Activated CD4-positive, alpha-beta memory T cell treated with anti-CD3 and anti-CD28 coated beads, Interleukin-2, amount 10 ng/mL, durations not matched to agents 7 days and 5 days (primary cell): ENCODE measurements at regions not wholly inside any gene's neighbourhood (a gene's known extent, or its start where the extent isn't known, plus 50 kb on each side); places are given as distances from the start of the nearest gene placed in this dataset.

Experiments
- CTCF ChIA-PET: fragments of 350-600 bp; sonication (Branson Sonifier 250); formaldehyde crosslinking; loops from one replicate; lab custom pipeline; 2021; ENCODE audit warnings: antibody characterized with exemption, inconsistent platforms; lab: Charles Lee
- POLR2A ChIA-PET: fragments of 350-600 bp; sonication (Branson Sonifier 250); formaldehyde crosslinking; loops from one replicate; lab custom pipeline; 2021; ENCODE audit warnings: antibody characterized with exemption; lab: Charles Lee
- DNase-seq: peaks from one replicate; pipeline ENCODE4 v3.0.0-alpha.2; 2020
- H3K27ac Mint-ChIP-seq: one replicate; pipeline ENCODE4 v1.8.0; 2021; ENCODE audit warnings: mild to moderate bottlenecking, mixed read lengths
- H3K27me3 Mint-ChIP-seq: one replicate; pipeline ENCODE4 v1.8.0; 2021; ENCODE audit warnings: mixed read lengths
- H3K36me3 Mint-ChIP-seq: one replicate; pipeline ENCODE4 v1.8.0; 2021; ENCODE audit warnings: low read depth, mixed read lengths
- H3K4me1 Mint-ChIP-seq: one replicate; pipeline ENCODE4 v1.8.0; 2021; ENCODE audit warnings: mixed read lengths
- H3K4me3 Mint-ChIP-seq: one replicate; pipeline ENCODE4 v1.8.0; 2021; ENCODE audit warnings: mild to moderate bottlenecking, mixed read lengths
- H3K9me3 Mint-ChIP-seq: one replicate; pipeline ENCODE4 v1.8.0; 2021; ENCODE audit warnings: mixed read lengths

DNA sequence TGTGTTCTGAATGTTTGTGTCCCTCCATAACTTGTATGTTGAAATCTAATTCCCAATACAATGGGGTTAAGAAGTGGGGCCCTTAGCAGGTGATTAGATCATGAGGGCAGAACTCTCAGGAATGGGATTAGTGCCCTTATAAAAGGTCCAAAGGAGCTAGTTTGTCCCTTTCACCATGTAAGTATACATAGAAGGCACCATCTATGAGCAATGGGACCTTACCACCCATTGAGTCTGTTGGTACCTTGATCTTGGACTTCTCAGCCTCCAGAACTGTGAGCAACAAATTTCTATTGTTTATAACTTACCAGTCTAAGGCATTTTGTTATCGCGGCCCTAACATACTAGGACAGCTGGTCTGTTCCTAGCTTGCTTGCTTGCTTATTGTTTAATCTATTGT is 106.3 kb downstream of the MYCN start:
- no peak overlapping the region for H3K27ac Mint-ChIP-seq
- H3K36me3 Mint-ChIP-seq = no peaks in the 10 kb centered on the region
- no peaks in the 10 kb centered on the region for H3K4me1 Mint-ChIP-seq
- no peak for DNase-seq
- no peaks in the 10 kb centered on the region for H3K9me3 Mint-ChIP-seq
- H3K4me3 Mint-ChIP-seq = no peak overlapping the region
- H3K27me3 Mint-ChIP-seq = no peaks in the 10 kb centered on the region
- ChIA-PET POLR2A (no interaction called here), CTCF (no interaction called here)

DNA sequence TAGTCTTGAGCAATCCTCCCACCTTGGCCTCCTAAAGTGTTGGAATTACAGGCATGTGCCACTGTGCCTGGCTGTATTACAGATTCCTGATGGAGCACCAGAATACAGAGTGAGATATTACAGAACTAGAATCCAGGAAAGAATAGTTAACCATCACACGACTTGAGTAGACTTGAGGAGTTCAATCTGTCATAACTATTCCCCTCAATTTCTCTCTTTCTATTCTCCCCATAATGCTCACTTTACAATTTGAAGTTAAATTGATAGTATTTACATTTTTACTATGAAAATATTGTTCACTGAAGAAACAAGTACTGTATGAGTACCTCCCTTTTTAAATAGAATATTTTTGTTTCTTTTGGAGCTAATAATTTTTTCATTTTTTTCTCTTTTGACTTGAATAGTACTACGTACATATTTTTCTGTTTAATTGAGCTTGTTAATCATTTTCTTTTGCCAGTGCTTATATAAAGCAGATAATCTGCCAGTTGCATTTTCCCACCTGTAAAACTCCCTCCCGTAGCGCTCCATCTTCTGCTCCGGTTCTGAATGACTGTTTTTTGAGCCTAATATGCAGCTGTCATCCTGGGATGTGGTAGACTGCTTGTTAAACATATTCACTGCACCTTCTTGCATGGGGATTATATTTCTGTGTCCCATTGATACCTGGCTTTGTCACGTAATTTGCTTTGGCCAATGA is 105.5 kb downstream of the MYCN start:
- Mint-ChIP-seq H3K27ac (no peak overlapping the region), H3K4me3 (no peak overlapping the region), H3K27me3 (no peaks in the 10 kb centered on the region), H3K4me1 (no peaks in the 10 kb centered on the region), H3K36me3 (no peaks in the 10 kb centered on the region), H3K9me3 (no peaks in the 10 kb centered on the region)
- CTCF ChIA-PET = no interaction called here
- POLR2A ChIA-PET = no interaction called here
- DNase-seq = no peak

GRCh38 chr2:16044946-16045456 is 104.7 kb downstream of the MYCN start:
- no peak for DNase-seq
- ChIA-PET CTCF (no interaction called here), POLR2A (no interaction called here)
- Mint-ChIP-seq H3K9me3 (no peaks in the 10 kb centered on the region), H3K27ac (no peak overlapping the region), H3K4me1 (no peaks in the 10 kb centered on the region), H3K4me3 (no peak overlapping the region), H3K27me3 (no peaks in the 10 kb centered on the region), H3K36me3 (no peaks in the 10 kb centered on the region)

GRCh38 chr2:16043627-16044026 is 103.3 kb downstream of the MYCN start:
- no peak overlapping the region for H3K4me3 Mint-ChIP-seq
- no peak overlapping the region for H3K27ac Mint-ChIP-seq
- ChIA-PET CTCF (no interaction called here), POLR2A (no interaction called here)
- no peaks in the 10 kb centered on the region for H3K36me3 Mint-ChIP-seq
- no peaks in the 10 kb centered on the region for H3K4me1 Mint-ChIP-seq
- no peaks in the 10 kb centered on the region for H3K27me3 Mint-ChIP-seq
- DNase-seq = no peak
- H3K9me3 Mint-ChIP-seq = no peaks in the 10 kb centered on the region

GRCh38 chr2:16043192-16043591 is 102.8 kb downstream of the MYCN start:
- no peaks in the 10 kb centered on the region for H3K9me3 Mint-ChIP-seq
- H3K4me3 Mint-ChIP-seq = no peak overlapping the region
- no peak overlapping the region for H3K27ac Mint-ChIP-seq
- ChIA-PET POLR2A (no interaction called here), CTCF (no interaction called here)
- no peaks in the 10 kb centered on the region for H3K4me1 Mint-ChIP-seq
- no peaks in the 10 kb centered on the region for H3K36me3 Mint-ChIP-seq
- no peaks in the 10 kb centered on the region for H3K27me3 Mint-ChIP-seq
- no peak for DNase-seq

- Mint-ChIP-seq H3K4me1 (no peaks in the 10 kb centered on the region), H3K36me3 (no peaks in the 10 kb centered on the region), H3K27ac (no peak overlapping the region), H3K4me3 (no peak overlapping the region), H3K27me3 (no peaks in the 10 kb centered on the region), H3K9me3 (no peaks in the 10 kb centered on the region)
- ChIA-PET POLR2A (no interaction called here), CTCF (no interaction called here)
- DNase-seq = no peak
Measured at GRCh38 chr2:16042201-16042700, 101.9 kb downstream of the MYCN start.

GRCh38 chr2:16040271-16041010 is 100.1 kb downstream of the MYCN start:
- DNase-seq = no peak
- H3K4me1 Mint-ChIP-seq = no peaks in the 10 kb centered on the region
- no peaks in the 10 kb centered on the region for H3K36me3 Mint-ChIP-seq
- ChIA-PET CTCF (no interaction called here), POLR2A (no interaction called here)
- H3K27me3 Mint-ChIP-seq = no peaks in the 10 kb centered on the region
- H3K27ac Mint-ChIP-seq = no peak overlapping the region
- H3K9me3 Mint-ChIP-seq = no peaks in the 10 kb centered on the region
- H3K4me3 Mint-ChIP-seq = no peak overlapping the region

- Mint-ChIP-seq H3K27me3 (no peaks in the 10 kb centered on the region), H3K4me1 (no peaks in the 10 kb centered on the region), H3K9me3 (no peaks in the 10 kb centered on the region), H3K27ac (no peak overlapping the region), H3K36me3 (no peaks in the 10 kb centered on the region), H3K4me3 (no peak overlapping the region)
- ChIA-PET POLR2A (no interaction called here), CTCF (no interaction called here)
- DNase-seq = no peak
Measured at GRCh38 chr2:16039823-16040222, 99.5 kb downstream of the MYCN start.

- Mint-ChIP-seq H3K27ac (no peak overlapping the region), H3K27me3 (no peaks in the 10 kb centered on the region), H3K36me3 (no peaks in the 10 kb centered on the region), H3K9me3 (no peaks in the 10 kb centered on the region), H3K4me3 (no peak overlapping the region), H3K4me1 (no peaks in the 10 kb centered on the region)
- ChIA-PET CTCF (no interaction called here), POLR2A (no interaction called here)
- DNase-seq = no peak
Measured at GRCh38 chr2:16039055-16039454, 98.7 kb downstream of the MYCN start.

DNA sequence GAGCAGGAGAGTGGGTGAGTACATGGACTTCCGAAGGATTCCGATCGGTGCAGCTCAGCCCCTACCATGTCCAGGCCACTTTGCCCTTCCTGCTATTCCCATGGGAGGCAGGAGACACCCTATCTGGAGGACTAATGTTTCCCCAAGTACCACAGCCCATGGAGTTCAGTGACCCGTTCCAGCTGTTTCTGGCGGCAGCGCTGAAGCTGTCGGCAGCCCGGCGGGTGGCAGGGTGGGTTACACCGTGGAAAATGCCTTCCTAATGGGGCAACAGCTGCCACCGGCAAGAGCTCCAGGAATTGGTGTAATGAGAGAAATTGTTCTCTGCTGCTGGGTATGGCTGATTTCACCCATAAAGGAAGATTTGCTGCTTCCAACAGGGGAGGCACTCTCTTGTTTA is 98.3 kb downstream of the MYCN start:
- DNase-seq = no peak
- no peaks in the 10 kb centered on the region for H3K27me3 Mint-ChIP-seq
- H3K27ac Mint-ChIP-seq = no peak overlapping the region
- ChIA-PET CTCF (no interaction called here), POLR2A (no interaction called here)
- H3K4me3 Mint-ChIP-seq = no peak overlapping the region
- no peaks in the 10 kb centered on the region for H3K36me3 Mint-ChIP-seq
- no peaks in the 10 kb centered on the region for H3K4me1 Mint-ChIP-seq
- H3K9me3 Mint-ChIP-seq = no peaks in the 10 kb centered on the region

GRCh38 chr2:16037808-16038457 is 97.6 kb downstream of the MYCN start:
- no peak overlapping the region for H3K27ac Mint-ChIP-seq
- no peaks in the 10 kb centered on the region for H3K27me3 Mint-ChIP-seq
- CTCF ChIA-PET = no interaction called here
- no peaks in the 10 kb centered on the region for H3K36me3 Mint-ChIP-seq
- no peak overlapping the region for H3K4me3 Mint-ChIP-seq
- DNase-seq = no peak
- POLR2A ChIA-PET = no interaction called here
- no peaks in the 10 kb centered on the region for H3K9me3 Mint-ChIP-seq
- no peaks in the 10 kb centered on the region for H3K4me1 Mint-ChIP-seq

DNA sequence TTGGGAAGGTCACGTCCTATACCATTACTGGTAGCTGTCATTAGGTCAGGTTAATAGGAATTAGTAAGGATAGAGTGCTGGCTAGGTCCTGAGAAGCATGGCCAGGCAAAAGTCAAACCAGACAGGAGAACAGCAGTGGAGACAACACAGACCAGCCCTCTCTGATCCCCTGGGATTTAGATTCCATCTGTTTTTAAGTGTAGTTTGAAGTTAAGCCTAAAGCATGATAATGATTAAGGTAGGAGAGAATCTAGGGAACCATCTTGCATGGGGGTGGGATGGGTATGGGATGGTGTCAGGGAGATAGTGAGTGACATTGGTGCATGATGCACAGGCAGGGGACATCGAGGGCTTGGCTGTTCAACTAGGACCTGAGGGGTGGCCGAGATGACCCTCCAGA is 96.6 kb downstream of the MYCN start:
- Mint-ChIP-seq H3K4me1 (no peaks in the 10 kb centered on the region), H3K4me3 (no peak overlapping the region)
- CTCF ChIA-PET = no interaction called here

More for the DNA sequence above, 96.6 kb downstream of the MYCN start:
- Mint-ChIP-seq H3K36me3 (no peaks in the 10 kb centered on the region), H3K27ac (no peak overlapping the region), H3K27me3 (no peaks in the 10 kb centered on the region), H3K9me3 (no peaks in the 10 kb centered on the region)
- no peak for DNase-seq
- POLR2A ChIA-PET = no interaction called here
